Smooth muscle cell (in vitro differentiated cells): ENCODE measurements at regions not wholly inside any gene's neighbourhood (a gene's known extent, or its start where the extent isn't known, plus 50 kb on each side); places are given as distances from the start of the nearest gene placed in this dataset.

Source experiments
- DNase-seq: peaks from one replicate; lab custom pipeline; 2025; ENCODE audit not compliant: unreplicated experiment; lab: John Stamatoyannopoulos, UW
- H2AFZ ChIP-seq: fragments of 200-600 bp; sonication (generic); 2 replicates; pipeline ENCODE4 v1.6.0; 2016; ENCODE audit warnings: antibody characterized with exemption, low read depth, mild to moderate bottlenecking
- H3F3A ChIP-seq: fragments of 200-600 bp; sonication (generic); 2 replicates; pipeline ENCODE4 v1.6.0; 2017; ENCODE audit warnings: antibody characterized with exemption, low read depth
- H3K27ac ChIP-seq: fragments of 200-600 bp; sonication (generic); 2 replicates; pipeline ENCODE4 v1.5.1; 2016; ENCODE audit warnings: low read depth, mild to moderate bottlenecking
- H3K27me3 ChIP-seq: fragments of 200-600 bp; sonication (generic); 2 replicates; pipeline ENCODE4 v1.6.1; 2016; ENCODE audit warnings: low read depth, mild to moderate bottlenecking
- H3K36me3 ChIP-seq: fragments of 200-600 bp; sonication (generic); 2 replicates; pipeline ENCODE4 v1.5.1; 2016; ENCODE audit warnings: low read depth
- H3K4me1 ChIP-seq: fragments of 200-600 bp; sonication (generic); 2 replicates; pipeline ENCODE4 v1.5.1; 2016; ENCODE audit warnings: low read depth
- H3K4me2 ChIP-seq: fragments of 200-600 bp; sonication (generic); 2 replicates; pipeline ENCODE4 v1.6.0; 2016; ENCODE audit warnings: mild to moderate bottlenecking
- H3K4me3 ChIP-seq: fragments of 200-600 bp; sonication (generic); 2 replicates; pipeline ENCODE4 v1.5.1; 2016; ENCODE audit warnings: mild to moderate bottlenecking
- H3K79me2 ChIP-seq: fragments of 200-600 bp; sonication (generic); 2 replicates; pipeline ENCODE4 v1.6.0; 2016; ENCODE audit warnings: low read depth, mild to moderate bottlenecking
- H3K9ac ChIP-seq: fragments of 200-600 bp; sonication (generic); 2 replicates; pipeline ENCODE4 v1.6.0; 2016; ENCODE audit warnings: low read depth
- H3K9me3 ChIP-seq: fragments of 200-600 bp; sonication (generic); replicated peaks from 2 replicates; pipeline ENCODE4 v1.5.1; 2016; ENCODE audit warnings: low read depth
- H4K20me1 ChIP-seq: fragments of 200-600 bp; sonication (generic); 2 replicates; pipeline ENCODE4 v1.6.0; 2016; ENCODE audit warnings: low read depth
- WGBS: methylation state at CpG from one replicate; pipeline ENCODE4 v1.1.7; 2016; ENCODE audit warnings: low lambda C conversion rate; 5-methylcytosine and 5-hydroxymethylcytosine counted together
- TF ChIP-seq, protein P1 (sequence below): fragments of 200-600 bp; sonication (generic); IDR thresholded peaks from 2 replicates; pipeline ENCODE4 v1.5.1; 2017; ENCODE audit warnings: borderline replicate concordance, mild to moderate bottlenecking, antibody characterized with exemption; ENCODE audit not compliant: insufficient read depth, poor library complexity, severe bottlenecking

DNA sequence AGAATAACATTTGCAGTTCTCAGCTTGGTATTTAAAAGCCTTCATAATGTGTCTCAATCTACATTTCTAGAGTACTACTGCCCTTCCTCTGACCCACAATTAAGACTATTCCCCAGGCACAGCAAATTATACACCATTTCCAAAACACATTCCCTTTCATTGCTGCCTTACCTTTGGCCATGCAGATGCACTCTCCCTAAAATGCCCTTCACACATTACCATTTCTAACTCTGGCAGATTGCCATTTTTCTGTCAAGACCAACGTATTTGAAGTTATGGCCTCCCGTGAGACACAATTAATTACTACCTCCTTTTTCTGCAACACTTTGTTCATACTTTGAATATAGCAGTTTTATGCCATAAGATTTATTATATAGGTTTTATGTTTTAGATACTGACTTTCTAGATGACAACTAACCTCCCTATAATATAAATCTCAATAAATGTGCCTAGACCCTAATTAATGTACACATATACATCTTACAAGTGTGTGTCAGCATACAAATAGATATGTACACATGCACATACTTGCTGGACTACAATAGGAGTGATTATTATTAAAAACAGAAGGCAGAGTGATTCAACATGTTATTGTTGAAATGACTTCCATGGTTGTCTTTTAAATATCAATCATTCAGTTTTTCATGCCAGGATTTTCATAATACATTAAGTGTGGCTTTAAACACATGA is 2902.5 kb downstream of the PCDH9 start:
- H2AFZ ChIP-seq: no peak overlapping the region
- H3K27me3 ChIP-seq: no peaks in the 10 kb centered on the region
- H3K9ac ChIP-seq: no peak overlapping the region
- no peak overlapping the region for H3K4me2 ChIP-seq
- no peak overlapping the region for H3K4me3 ChIP-seq
- H3K4me1 ChIP-seq: no peaks in the 10 kb centered on the region
- no peak overlapping the region for H3K27ac ChIP-seq
- no peaks in the 10 kb centered on the region for H4K20me1 ChIP-seq
- TF ChIP-seq, protein P1, sequence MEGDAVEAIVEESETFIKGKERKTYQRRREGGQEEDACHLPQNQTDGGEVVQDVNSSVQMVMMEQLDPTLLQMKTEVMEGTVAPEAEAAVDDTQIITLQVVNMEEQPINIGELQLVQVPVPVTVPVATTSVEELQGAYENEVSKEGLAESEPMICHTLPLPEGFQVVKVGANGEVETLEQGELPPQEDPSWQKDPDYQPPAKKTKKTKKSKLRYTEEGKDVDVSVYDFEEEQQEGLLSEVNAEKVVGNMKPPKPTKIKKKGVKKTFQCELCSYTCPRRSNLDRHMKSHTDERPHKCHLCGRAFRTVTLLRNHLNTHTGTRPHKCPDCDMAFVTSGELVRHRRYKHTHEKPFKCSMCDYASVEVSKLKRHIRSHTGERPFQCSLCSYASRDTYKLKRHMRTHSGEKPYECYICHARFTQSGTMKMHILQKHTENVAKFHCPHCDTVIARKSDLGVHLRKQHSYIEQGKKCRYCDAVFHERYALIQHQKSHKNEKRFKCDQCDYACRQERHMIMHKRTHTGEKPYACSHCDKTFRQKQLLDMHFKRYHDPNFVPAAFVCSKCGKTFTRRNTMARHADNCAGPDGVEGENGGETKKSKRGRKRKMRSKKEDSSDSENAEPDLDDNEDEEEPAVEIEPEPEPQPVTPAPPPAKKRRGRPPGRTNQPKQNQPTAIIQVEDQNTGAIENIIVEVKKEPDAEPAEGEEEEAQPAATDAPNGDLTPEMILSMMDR: no peak
- H3F3A ChIP-seq: no peaks in the 10 kb centered on the region
- no peak for DNase-seq
- no peaks in the 10 kb centered on the region for H3K79me2 ChIP-seq
- WGBS: 76% methylated on average over 2 of the region's 2 CpGs
- peaks cover 4% of the 10 kb centered on the region for H3K9me3 ChIP-seq
- no peaks in the 10 kb centered on the region for H3K36me3 ChIP-seq

DNA sequence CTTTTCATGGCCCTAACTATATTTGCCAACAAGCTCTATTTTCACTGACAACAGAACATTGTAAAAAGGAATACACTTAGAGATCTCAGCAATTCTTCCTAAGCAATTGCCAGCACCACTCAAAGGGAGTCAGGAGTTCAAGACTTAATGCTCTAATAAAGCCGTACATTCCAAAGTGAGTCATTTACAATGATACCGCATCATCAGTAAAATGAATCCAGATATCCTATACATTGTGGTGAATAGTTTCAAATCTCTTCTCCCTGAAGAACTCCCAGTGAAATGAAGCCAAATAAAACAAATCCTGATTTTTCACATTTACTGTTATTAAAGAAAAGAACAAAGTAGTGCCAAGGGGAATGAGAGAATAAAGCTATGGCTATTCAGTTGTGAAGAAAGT is 2898.7 kb upstream of the PCDH20 start:
- Histone ChIP-seq H3K4me3 (no peak overlapping the region), H3K27me3 (no peaks in the 10 kb centered on the region), H3K9me3 (no peaks in the 10 kb centered on the region), H4K20me1 (no peaks in the 10 kb centered on the region), H3K4me1 (no peaks in the 10 kb centered on the region), H3K4me2 (no peak overlapping the region), H3K79me2 (no peaks in the 10 kb centered on the region), H2AFZ (no peak overlapping the region), H3K36me3 (no peaks in the 10 kb centered on the region), H3F3A (no peaks in the 10 kb centered on the region), H3K27ac (no peak overlapping the region), H3K9ac (no peak overlapping the region)
- no peak for DNase-seq
- WGBS: 90% methylated on average over 2 of the region's 2 CpGs
- TF ChIP-seq, protein P1: no peak

DNA sequence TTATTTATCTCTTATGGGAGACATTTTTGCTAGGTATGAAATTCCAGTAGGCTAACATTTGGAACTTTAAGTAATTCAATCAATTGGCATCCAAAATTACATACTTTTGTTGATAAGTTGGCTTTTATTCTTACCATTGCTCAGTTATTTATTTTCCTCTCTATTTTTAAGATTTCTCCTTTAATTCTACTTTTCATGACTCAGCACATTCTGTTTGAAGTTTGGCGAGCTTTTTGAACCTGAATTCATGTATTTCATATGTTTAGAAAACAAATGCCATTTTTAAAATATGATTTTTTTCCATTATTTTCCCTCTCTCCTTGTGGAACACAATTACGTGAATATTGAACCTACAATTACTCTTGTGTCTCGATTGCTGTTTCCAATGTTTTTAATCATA is 2896.3 kb upstream of the PCDH20 start:
- Histone ChIP-seq H3K4me2 (no peak overlapping the region), H3K79me2 (no peaks in the 10 kb centered on the region), H4K20me1 (no peaks in the 10 kb centered on the region), H3K36me3 (no peaks in the 10 kb centered on the region), H3F3A (no peaks in the 10 kb centered on the region), H3K9me3 (no peaks in the 10 kb centered on the region), H3K4me1 (no peaks in the 10 kb centered on the region), H3K9ac (no peak overlapping the region), H3K4me3 (no peak overlapping the region), H2AFZ (no peak overlapping the region), H3K27ac (no peak overlapping the region), H3K27me3 (no peaks in the 10 kb centered on the region)
- TF ChIP-seq, protein P1: no peak
- 90% methylated on average over 3 of the region's 3 CpGs for WGBS
- DNase-seq: no peak

- no peaks in the 10 kb centered on the region for H3K9me3 ChIP-seq
- TF ChIP-seq, protein P1: no peak
- H2AFZ ChIP-seq: no peak overlapping the region
- no peaks in the 10 kb centered on the region for H4K20me1 ChIP-seq
- no peak overlapping the region for H3K9ac ChIP-seq
- WGBS: 88% methylated on average over 1 of the region's 1 CpG
- H3K4me2 ChIP-seq: no peak overlapping the region
- H3K4me1 ChIP-seq: no peaks in the 10 kb centered on the region
- H3K79me2 ChIP-seq: no peaks in the 10 kb centered on the region
- DNase-seq: no peak
- no peaks in the 10 kb centered on the region for H3F3A ChIP-seq
- H3K27ac ChIP-seq: no peak overlapping the region
- H3K36me3 ChIP-seq: no peaks in the 10 kb centered on the region
- H3K4me3 ChIP-seq: no peak overlapping the region
- H3K27me3 ChIP-seq: no peaks in the 10 kb centered on the region
Measured at GRCh38 chr13:64311112-64311511, 2895.5 kb upstream of the PCDH20 start.
